NB4 (cell line): ENCODE measurements at regions not wholly inside any gene's neighbourhood (a gene's known extent, or its start where the extent isn't known, plus 50 kb on each side); places are given as distances from the start of the nearest gene placed in this dataset.

Source experiments
- POLR2A ChIP-seq: IDR thresholded peaks from 2 replicates; pipeline ENCODE4 v1.6.1; 2011; ENCODE audit warnings: mild to moderate bottlenecking; ENCODE audit not compliant: insufficient read length; ENCODE audit errors: extremely low read depth
- TF ChIP-seq, protein P1 (sequence below): IDR thresholded peaks from one replicate; pipeline ENCODE4 v1.5.1; 2012; ENCODE audit warnings: low read depth, low read length
- TF ChIP-seq, protein P2 (sequence below): IDR thresholded peaks from 2 replicates; pipeline ENCODE4 v1.6.1; 2011; ENCODE audit warnings: low read depth, low read length

GRCh38 chr4:128604840-128605239, 204.7 kb upstream of the JADE1 start:
- no peak for TF ChIP-seq POLR2A
- TF ChIP-seq, protein P1, sequence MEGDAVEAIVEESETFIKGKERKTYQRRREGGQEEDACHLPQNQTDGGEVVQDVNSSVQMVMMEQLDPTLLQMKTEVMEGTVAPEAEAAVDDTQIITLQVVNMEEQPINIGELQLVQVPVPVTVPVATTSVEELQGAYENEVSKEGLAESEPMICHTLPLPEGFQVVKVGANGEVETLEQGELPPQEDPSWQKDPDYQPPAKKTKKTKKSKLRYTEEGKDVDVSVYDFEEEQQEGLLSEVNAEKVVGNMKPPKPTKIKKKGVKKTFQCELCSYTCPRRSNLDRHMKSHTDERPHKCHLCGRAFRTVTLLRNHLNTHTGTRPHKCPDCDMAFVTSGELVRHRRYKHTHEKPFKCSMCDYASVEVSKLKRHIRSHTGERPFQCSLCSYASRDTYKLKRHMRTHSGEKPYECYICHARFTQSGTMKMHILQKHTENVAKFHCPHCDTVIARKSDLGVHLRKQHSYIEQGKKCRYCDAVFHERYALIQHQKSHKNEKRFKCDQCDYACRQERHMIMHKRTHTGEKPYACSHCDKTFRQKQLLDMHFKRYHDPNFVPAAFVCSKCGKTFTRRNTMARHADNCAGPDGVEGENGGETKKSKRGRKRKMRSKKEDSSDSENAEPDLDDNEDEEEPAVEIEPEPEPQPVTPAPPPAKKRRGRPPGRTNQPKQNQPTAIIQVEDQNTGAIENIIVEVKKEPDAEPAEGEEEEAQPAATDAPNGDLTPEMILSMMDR: no peak
- TF ChIP-seq, protein P2, sequence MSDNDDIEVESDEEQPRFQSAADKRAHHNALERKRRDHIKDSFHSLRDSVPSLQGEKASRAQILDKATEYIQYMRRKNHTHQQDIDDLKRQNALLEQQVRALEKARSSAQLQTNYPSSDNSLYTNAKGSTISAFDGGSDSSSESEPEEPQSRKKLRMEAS: no peak
